ENCODE measurements at regions not wholly inside any gene's neighbourhood (a gene's known extent, or its start where the extent isn't known, plus 50 kb on each side); places are given as distances from the start of the nearest gene placed in this dataset.

GRCh38 chr10:2478656-2479055, 588.7 kb upstream of the PFKP start:
- Histone ChIP-seq H3K27ac (ENCODE audit: low read depth, low read length) (no peak overlapping the region), H3K4me2 (ENCODE audit: low read depth, low read length, poor library complexity, severe bottlenecking) (no peak overlapping the region), H3K36me3 (ENCODE audit: low read length) (no peaks in the 10 kb centered on the region), H3F3A (ENCODE audit: insufficient read depth) (no peaks in the 10 kb centered on the region), H3K9me3 (ENCODE audit: insufficient read depth, low read length) (no peaks in the 10 kb centered on the region), H3K27me3 (ENCODE audit: low read length) (no peaks in the 10 kb centered on the region), H3K9me2 (replicated peaks; ENCODE audit: insufficient read depth, low read length) (no peaks in the 10 kb centered on the region), H4K20me1 (ENCODE audit: low read depth, low read length) (no peaks in the 10 kb centered on the region), H3K4me3 (ENCODE audit: insufficient read depth, low read length, poor library complexity, severe bottlenecking) (no peak overlapping the region), H3K79me2 (ENCODE audit: insufficient read depth, low read length) (no peaks in the 10 kb centered on the region), H3K9ac (ENCODE audit: low read length) (no peak overlapping the region), H2AFZ (ENCODE audit: low read depth, low read length, severe bottlenecking) (no peak overlapping the region)
- TF ChIP-seq EZH2phosphoT487 (conservative IDR thresholded peaks at IDR 0.05; ENCODE audit: low read length) (no peak), CTCF (IDR thresholded peaks at IDR 0.05; ENCODE audit: insufficient read depth, low read length, poor library complexity, severe bottlenecking) (no peak)

GRCh38 chr10:2476812-2477553, 590.4 kb upstream of the PFKP start:
- Histone ChIP-seq H3K36me3 (ENCODE audit: low read length) (no peaks in the 10 kb centered on the region), H3K4me3 (ENCODE audit: insufficient read depth, low read length, poor library complexity, severe bottlenecking) (no peak overlapping the region), H2AFZ (ENCODE audit: low read depth, low read length, severe bottlenecking) (no peak overlapping the region), H3K9ac (ENCODE audit: low read length) (no peak overlapping the region), H3F3A (ENCODE audit: insufficient read depth) (no peaks in the 10 kb centered on the region), H3K27me3 (ENCODE audit: low read length) (no peaks in the 10 kb centered on the region), H3K79me2 (ENCODE audit: insufficient read depth, low read length) (no peaks in the 10 kb centered on the region), H4K20me1 (ENCODE audit: low read depth, low read length) (no peaks in the 10 kb centered on the region), H3K4me2 (ENCODE audit: low read depth, low read length, poor library complexity, severe bottlenecking) (no peak overlapping the region), H3K27ac (ENCODE audit: low read depth, low read length) (no peak overlapping the region), H3K9me3 (ENCODE audit: insufficient read depth, low read length) (no peaks in the 10 kb centered on the region), H3K9me2 (replicated peaks; ENCODE audit: insufficient read depth, low read length) (no peaks in the 10 kb centered on the region)
- TF ChIP-seq CTCF (IDR thresholded peaks at IDR 0.05; ENCODE audit: insufficient read depth, low read length, poor library complexity, severe bottlenecking) (no peak), EZH2phosphoT487 (conservative IDR thresholded peaks at IDR 0.05; ENCODE audit: low read length) (no peak)

- no peaks in the 10 kb centered on the region for H3K27me3 ChIP-seq (ENCODE audit: low read length)
- H2AFZ ChIP-seq (ENCODE audit: low read depth, low read length, severe bottlenecking) = no peak overlapping the region
- H3K4me2 ChIP-seq (ENCODE audit: low read depth, low read length, poor library complexity, severe bottlenecking) = no peak overlapping the region
These were observed 591.0 kb upstream of the PFKP start for GRCh38 chr10:2476218-2476811.

More at GRCh38 chr10:2476218-2476811, 591.0 kb upstream of the PFKP start:
- Histone ChIP-seq H3K9ac (ENCODE audit: low read length) (no peak overlapping the region), H3K4me3 (ENCODE audit: insufficient read depth, low read length, poor library complexity, severe bottlenecking) (no peak overlapping the region), H3K9me3 (ENCODE audit: insufficient read depth, low read length) (no peaks in the 10 kb centered on the region), H3K79me2 (ENCODE audit: insufficient read depth, low read length) (no peaks in the 10 kb centered on the region), H3K27ac (ENCODE audit: low read depth, low read length) (no peak overlapping the region), H3K36me3 (ENCODE audit: low read length) (no peaks in the 10 kb centered on the region), H4K20me1 (ENCODE audit: low read depth, low read length) (no peaks in the 10 kb centered on the region), H3K9me2 (replicated peaks; ENCODE audit: insufficient read depth, low read length) (no peaks in the 10 kb centered on the region), H3F3A (ENCODE audit: insufficient read depth) (no peaks in the 10 kb centered on the region)
- TF ChIP-seq EZH2phosphoT487 (conservative IDR thresholded peaks at IDR 0.05; ENCODE audit: low read length) (no peak), CTCF (IDR thresholded peaks at IDR 0.05; ENCODE audit: insufficient read depth, low read length, poor library complexity, severe bottlenecking) (no peak)

All from SU-DHL-6 (cell line).